ENCODE measurements at regions not wholly inside any gene's neighbourhood (a gene's known extent, or its start where the extent isn't known, plus 50 kb on each side); places are given as distances from the start of the nearest gene placed in this dataset.

GRCh38 chr4:136227315-136227714, 1305.0 kb downstream of the PCDH18 start:
- DNase-seq: no peak

GRCh38 chr4:136219592-136220125, 1312.6 kb downstream of the PCDH18 start:
- no peak for DNase-seq

GRCh38 chr4:136203199-136203598, 1329.1 kb downstream of the PCDH18 start:
- DNase-seq: no peak

DNA sequence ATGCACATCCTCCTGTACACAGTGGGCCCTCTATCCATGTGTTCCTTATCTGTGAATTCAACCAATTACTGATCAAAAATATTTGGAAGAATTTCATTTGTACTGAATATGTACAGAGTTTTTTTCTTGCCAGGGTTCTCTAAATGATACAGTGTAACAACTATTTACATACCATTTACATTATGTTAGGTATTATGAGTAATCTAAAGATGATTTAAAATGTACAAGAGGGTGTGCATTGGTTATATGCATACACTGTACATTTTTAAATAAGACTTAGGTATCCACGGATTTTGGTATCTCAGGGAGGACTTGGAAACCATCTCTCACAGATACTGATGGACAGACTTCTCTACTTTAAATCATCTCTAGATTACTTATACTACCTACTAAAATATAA, 1333.9 kb downstream of the PCDH18 start:
- DNase-seq: no peak

DNA sequence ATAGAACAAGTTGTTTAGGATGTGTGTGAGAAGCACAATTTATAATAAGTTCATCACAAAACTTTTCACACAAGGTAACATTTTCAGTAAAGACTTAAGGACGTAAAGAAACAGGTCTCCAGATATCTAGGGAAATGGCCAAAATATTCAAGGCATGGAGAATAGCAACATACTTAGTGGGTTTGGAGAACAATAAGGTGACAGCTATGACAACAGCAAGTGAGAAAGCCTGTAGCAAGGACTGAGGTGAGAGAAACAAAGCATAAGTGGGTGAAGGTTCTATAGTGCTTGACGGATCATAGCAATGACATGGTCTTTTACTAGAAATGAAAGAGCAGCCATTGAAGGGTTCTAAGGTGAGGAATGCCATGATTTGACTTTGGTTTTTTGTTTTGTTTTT, 1337.3 kb downstream of the PCDH18 start:
- DNase-seq: no peak

DNA sequence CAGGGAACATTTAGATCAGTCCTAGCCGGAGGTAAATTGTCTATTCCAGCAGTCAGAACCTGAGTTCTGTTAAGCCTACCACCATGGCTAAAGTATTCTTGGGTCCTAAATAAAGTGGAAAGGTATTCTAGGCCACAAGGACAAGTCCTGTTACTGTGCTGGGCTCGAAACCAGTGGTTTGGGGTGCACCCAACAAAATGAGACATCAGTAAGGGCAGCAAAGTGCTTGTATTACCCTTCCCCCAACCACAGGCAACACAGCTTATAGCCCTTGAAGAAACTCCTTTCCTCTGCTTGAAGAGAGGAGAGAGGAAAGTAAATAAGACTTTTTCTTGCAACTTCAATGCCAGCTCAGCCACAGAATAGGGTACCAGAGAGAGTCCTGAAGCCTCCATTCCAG, 1345.6 kb downstream of the PCDH18 start:
- DNase-seq: no peak

DNA sequence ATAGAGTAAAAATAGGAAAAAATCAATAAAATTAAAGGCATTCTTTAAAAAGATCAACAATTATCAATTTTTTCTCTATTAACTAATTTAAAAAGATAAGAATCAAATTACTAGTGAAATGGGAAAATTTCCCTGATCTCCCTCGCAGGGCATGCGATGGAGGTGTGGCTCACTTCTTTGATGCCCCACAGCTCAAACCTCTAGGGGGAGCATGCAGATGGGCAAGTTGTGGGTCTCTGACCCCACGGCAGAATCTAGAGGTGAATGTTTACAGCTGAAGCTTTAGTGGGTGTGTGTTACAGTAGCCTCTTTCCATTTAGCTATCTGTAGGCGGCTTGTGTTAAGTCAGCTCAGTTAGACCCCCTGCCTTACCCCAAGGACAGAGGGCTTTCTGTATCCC, 1348.8 kb downstream of the PCDH18 start:
- no peak for DNase-seq

DNA sequence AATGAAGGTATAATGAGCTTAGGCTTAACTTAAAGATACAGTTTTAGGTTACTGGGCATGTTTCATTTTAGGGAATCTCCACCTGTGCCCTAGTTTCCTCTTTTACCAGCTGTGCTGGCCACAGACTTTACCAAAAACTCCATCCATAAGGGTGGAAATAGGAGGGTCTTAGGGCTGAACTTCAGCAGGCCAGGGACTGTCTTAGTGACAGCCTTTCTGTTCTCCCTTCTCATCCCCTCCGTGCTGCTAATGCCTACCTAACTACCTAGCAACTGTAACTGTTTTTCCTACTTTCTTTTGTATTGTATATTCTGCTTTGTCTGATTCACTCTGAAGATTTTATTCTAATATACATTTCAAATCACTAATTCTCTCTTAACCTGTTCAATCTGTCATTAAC, 1375.3 kb downstream of the PCDH18 start:
- DNase-seq: no peak

DNA sequence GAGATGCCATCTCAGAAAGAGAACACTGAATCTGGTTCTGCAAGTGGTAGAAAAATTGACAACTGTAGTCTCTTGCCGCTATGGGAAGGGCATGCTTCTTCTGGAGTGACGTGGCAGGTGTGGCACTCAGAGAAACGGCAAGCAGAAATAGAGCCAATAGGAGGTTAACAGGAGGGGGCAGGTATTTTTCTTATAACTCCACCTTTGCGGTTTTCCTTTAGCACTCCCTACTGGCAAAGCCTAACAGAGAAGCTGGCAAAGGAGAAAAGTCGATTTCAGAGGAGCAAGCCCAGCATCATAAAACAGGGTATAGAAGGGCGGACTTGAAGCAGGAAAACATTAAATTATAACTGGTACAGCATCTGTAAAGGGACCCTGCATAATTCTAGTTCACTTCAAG, 1382.2 kb downstream of the PCDH18 start:
- no peak for DNase-seq

DNA sequence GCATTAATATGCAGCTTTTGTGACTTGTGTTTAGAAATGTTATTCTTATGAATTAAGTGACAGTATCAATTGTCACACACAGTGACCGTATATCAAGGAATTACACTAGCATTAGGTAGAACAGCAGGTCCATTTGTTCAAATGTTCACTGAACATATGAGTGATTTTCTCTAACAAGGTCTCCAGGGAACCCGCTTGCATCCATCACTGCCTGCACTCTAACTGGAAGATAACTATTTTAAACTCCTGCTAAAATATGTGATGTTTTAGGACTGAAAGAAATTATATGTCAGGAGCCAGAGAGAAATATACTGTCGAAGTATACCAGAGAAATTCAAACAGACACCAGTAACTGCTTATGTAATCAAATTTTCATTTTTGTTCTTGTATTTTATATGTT, 1395.7 kb downstream of the PCDH18 start:
- DNase-seq: no peak

DNA sequence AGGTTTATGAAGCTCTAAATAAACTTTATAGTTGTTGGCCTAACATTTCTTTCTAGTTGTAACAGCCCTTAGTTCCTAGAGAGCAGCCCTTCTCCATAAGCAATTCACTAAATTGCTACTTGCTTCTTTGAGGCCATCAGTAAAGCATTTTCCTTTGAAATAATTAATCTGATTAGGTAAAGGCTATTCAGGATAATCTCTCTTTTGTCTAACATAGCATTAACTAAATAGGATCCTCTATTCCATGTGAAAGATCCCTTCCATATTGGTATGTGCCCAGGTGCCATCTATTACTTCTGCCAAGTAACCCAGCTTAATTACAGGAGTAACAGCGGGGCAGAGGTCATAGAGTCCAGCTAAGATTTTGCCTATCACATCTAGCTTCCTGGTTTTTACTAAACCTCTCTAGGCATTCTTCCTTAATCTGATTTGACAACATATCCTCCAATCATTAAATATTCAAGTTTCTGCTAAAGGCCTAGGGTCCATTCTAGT, 1408.0 kb downstream of the PCDH18 start:
- no peak for DNase-seq

- DNase-seq: no peak
Observed at GRCh38 chr4:136121426-136121825, 1410.9 kb downstream of the PCDH18 start.

GRCh38 chr4:136113921-136114320, 1418.4 kb downstream of the PCDH18 start:
- no peak for DNase-seq

- DNase-seq: no peak
Observed at GRCh38 chr4:136112116-136112515, 1420.2 kb downstream of the PCDH18 start.

GRCh38 chr4:136106753-136107152, 1425.5 kb downstream of the PCDH18 start:
- DNase-seq: no peak

DNA sequence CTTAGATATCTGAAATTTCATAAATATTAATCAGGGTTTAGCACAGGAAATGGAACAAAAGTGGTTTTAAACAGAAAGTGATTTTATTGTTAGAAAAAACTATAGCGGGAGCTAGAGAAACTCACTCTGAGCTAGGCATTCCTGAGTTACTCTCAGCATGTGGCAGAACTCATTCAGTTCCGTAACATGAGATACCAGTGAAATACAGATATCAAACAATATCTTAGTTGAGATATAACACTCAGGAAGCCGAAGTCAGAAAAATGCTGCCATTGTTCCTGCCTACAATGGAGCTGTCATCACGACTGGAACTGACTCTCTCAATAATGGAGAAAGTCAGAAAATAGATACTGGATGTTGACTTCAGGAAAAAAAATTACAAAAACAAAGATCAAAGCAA, 1428.7 kb downstream of the PCDH18 start:
- DNase-seq: no peak

DNA sequence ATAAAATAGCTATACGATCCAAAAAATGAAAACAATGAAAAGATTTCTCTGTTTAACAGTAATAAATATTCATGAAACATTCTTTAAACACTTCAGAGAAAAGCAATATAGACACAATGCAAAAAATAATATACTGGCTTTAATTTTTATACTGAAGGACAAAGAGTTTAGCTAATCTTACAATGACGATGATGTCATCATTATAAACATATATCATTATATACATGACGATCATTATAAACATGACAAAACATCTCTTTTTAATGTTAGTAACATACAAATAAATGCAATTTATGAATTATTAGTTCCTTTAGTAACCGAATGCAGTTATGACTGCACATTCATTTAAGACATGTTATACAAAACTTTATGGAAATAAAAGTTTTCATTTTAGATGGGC, 1434.6 kb downstream of the PCDH18 start:
- no peak for DNase-seq

GRCh38 chr4:136088211-136088867, 1444.0 kb downstream of the PCDH18 start:
- no peak for DNase-seq

- DNase-seq: no peak
Observed at GRCh38 chr4:136078976-136079375, 1453.3 kb downstream of the PCDH18 start.

- DNase-seq: no peak
Observed at GRCh38 chr4:136056748-136057147, 1475.5 kb downstream of the PCDH18 start.

GRCh38 chr4:136055360-136055759, 1476.9 kb downstream of the PCDH18 start:
- DNase-seq: no peak

- DNase-seq: peak; percentile 66
Observed at GRCh38 chr4:136036744-136037143, 1495.5 kb downstream of the PCDH18 start.

DNA sequence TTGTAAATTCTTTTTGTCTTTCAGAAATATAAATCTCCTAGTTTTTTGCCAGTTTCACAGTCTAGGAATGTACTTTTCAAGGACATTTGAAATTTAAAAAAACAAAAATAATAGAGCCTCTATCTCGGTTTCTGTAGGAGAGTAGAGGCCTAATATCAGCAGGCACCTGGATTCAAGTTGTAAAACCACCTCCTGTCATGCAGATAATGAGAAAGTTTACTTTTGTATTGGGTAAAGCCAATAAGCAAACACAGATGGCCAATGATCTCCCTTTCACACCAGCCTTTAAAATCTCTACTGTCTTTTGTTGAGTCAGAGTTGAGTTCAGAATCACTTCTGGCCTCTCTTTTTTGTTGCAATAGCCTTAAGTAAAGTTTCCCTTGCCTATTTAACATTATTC, 1499.9 kb downstream of the PCDH18 start:
- no peak for DNase-seq

GRCh38 chr4:136025540-136025939, 1506.8 kb downstream of the PCDH18 start:
- no peak for DNase-seq

DNA sequence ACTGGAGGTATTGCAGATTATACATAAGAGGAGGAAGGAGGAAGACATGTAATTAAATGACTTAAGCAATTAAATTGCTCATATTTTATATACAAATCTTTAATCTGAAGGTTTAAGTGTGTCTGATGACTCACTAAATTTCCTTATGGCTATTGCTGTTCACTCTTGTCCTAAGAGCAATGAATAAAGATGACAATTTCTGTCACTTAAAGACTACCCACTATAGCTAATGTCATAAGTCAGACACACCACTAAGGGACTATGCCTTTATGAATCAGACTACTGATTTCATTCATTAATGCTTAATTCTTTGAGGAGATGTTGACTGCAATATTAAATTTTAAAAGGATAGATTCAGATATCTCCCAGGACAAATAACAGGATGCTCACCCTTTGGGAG, 1514.7 kb downstream of the PCDH18 start:
- DNase-seq: no peak

Data from amniotic stem cell (primary cell).